HUES64 (cell line): ENCODE measurements at regions not wholly inside any gene's neighbourhood (a gene's known extent, or its start where the extent isn't known, plus 50 kb on each side); places are given as distances from the start of the nearest gene placed in this dataset.
"Not testable (repeated sequence)": the region's sequence is repeated elsewhere in the genome, so short reads cannot be mapped to it uniquely, and the experiment has no call there.

Experiments
- H3K27ac ChIP-seq: 2 replicates; pipeline ENCODE4 v1.7.0; 2013; ENCODE audit warnings: low read depth, low read length, inconsistent platforms
- H3K27me3 ChIP-seq: 2 replicates; pipeline ENCODE4 v1.6.1; 2013; ENCODE audit warnings: mild to moderate bottlenecking, low read length; ENCODE audit not compliant: insufficient read depth
- H3K36me3 ChIP-seq: 2 replicates; pipeline ENCODE4 v1.6.1; 2013; ENCODE audit warnings: mild to moderate bottlenecking, low read length; ENCODE audit not compliant: insufficient read depth
- H3K4me1 ChIP-seq: 2 replicates; pipeline ENCODE4 v1.6.1; 2013; ENCODE audit warnings: mild to moderate bottlenecking, low read length, moderate library complexity; ENCODE audit not compliant: insufficient read depth
- H3K4me3 ChIP-seq: 2 replicates; pipeline ENCODE4 v1.5.1; 2013; ENCODE audit warnings: mild to moderate bottlenecking, low read length, moderate library complexity
- H3K9ac ChIP-seq: 2 replicates; pipeline ENCODE4 v1.6.1; 2013; ENCODE audit warnings: mild to moderate bottlenecking, low read depth, low read length
- H3K9me3 ChIP-seq: 2 replicates; pipeline ENCODE4 v1.6.1; 2013; ENCODE audit warnings: low read depth, low read length; ENCODE audit not compliant: insufficient read depth
- WGBS: fragments of 150-250, 120-280 bp; methylation state at CpG from one replicate; pipeline ENCODE4 v1.1.7; 2013; ENCODE audit warnings: missing lambda C conversion rate; 5-methylcytosine and 5-hydroxymethylcytosine counted together

DNA sequence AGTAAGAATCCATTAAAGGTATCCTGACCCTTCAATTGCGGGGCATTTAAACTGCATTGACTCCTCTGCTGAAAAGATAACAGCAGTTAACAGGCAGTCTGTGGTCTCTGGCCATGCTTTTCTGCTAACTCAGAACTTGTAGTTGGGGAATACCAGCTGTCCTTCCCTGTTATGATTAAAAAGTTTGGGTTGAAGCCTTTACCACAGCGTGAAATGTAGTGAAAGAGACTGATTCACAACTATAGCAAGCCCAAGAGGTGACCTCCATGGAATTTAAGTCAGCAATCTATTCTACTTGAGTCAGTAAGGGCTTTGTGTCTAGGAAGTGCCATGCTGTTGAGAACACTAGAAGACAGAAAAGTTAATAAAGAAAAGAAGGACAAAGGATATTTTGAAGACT is 1037.3 kb downstream of the SI start:
- Histone ChIP-seq H3K36me3 (no peaks in the 10 kb centered on the region), H3K27ac (no peak overlapping the region), H3K9me3 (no peaks in the 10 kb centered on the region), H3K4me3 (no peak overlapping the region), H3K4me1 (no peaks in the 10 kb centered on the region), H3K27me3 (no peaks in the 10 kb centered on the region), H3K9ac (no peak overlapping the region)
- 83% methylated on average over 2 of the region's 2 CpGs for WGBS

DNA sequence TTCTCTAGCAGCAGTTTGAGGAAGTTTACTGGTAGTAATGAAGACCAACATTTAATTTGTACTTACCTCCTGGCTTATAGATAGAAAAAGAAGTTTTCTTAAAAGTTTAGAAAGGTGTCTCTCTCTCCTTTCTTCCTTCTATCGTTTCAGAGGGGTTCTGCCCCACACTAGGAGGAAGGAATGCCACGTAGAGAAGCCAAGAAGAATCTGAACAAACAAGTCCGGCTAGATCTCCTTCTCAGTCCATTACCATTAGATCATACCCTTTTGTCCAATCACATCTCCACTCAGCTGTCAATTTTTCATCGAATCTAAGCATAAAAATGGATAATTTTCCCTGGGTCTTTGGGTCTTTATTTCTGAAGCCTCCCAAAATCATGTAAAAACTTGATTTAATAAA is 1048.1 kb downstream of the SI start:
- H3K9ac ChIP-seq, result no peak overlapping the region
- WGBS, result 95% methylated on average over 4 of the region's 4 CpGs

DNA sequence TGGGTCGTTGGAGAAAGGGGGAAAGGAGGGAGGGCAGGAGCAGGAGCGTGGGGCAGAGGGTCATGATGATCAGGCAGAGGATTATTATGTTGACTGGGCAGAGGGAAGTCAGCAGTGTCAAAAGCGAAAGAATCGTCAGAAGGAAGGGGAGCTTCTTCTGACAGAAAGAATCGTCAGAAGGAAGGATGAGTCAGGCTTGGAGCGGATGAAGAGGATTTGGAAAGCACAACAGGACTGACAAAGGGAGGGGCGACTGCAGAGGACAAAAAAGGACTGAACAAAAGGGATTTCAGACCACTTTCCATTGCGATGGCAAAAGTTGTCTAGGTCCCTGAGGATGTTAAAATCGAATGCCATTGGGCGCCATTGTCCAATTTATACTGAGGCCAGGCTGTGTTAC is 1053.5 kb downstream of the SI start:
- 90% methylated on average over 10 of the region's 10 CpGs for WGBS
- no peak overlapping the region for H3K4me3 ChIP-seq

More for the DNA sequence above, 1048.1 kb downstream of the SI start:
- Histone ChIP-seq H3K27ac (no peak overlapping the region), H3K9me3 (no peaks in the 10 kb centered on the region), H3K4me3 (no peak overlapping the region), H3K36me3 (no peaks in the 10 kb centered on the region), H3K4me1 (no peaks in the 10 kb centered on the region), H3K27me3 (no peaks in the 10 kb centered on the region)

DNA sequence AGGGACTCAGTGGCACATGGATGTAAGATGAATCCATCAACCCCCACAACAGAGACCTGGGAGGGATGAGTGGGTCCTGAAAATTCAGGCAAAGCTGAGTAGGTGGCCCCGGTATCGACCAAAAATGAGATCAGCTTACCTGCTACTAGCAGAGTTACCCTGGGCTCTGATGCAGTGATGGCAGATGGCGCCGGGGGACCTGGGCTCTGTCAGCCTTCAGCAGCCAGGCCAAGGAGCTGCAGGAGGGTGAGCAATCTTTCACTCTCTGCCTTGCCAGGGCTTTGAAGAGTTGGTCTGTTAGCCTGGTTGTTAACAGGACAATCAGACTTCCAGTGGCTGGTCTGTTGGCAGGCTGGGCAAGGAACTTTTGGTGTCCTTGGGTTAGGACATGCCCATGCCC is 1054.8 kb downstream of the SI start:
- Histone ChIP-seq H3K27me3 (no peaks in the 10 kb centered on the region), H3K9ac (no peak overlapping the region), H3K27ac (no peak overlapping the region), H3K4me3 (no peak overlapping the region), H3K9me3 (no peaks in the 10 kb centered on the region), H3K4me1 (no peaks in the 10 kb centered on the region), H3K36me3 (no peaks in the 10 kb centered on the region)
- 70% methylated on average over 4 of the region's 4 CpGs for WGBS

More for the DNA sequence above, 1053.5 kb downstream of the SI start:
- H3K9ac ChIP-seq, result no peak overlapping the region
- H3K27ac ChIP-seq, result no peak overlapping the region
- no peaks in the 10 kb centered on the region for H3K4me1 ChIP-seq
- no peaks in the 10 kb centered on the region for H3K36me3 ChIP-seq
- no peaks in the 10 kb centered on the region for H3K27me3 ChIP-seq
- no peaks in the 10 kb centered on the region for H3K9me3 ChIP-seq

DNA sequence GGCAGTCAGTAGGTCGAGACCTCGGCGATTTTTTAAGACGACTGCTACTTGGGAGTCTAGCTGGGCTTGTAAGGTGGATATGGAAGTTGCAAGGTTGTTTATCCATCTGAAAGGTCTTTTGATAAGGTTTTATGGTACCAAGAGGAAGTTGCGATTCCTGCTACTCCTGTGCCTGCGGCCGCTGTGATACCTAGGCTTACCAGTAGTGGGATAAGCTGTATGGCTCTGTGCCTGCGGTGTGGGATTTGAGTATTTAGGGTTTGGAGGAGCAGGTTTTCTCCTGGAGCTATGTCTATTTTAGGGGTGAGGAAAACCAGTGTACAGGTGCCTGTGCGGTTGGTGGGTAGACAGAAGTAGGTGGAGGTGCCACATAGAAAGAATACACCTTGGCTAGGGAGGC is 1059.8 kb downstream of the SI start:
- no peak overlapping the region for H3K9ac ChIP-seq
- WGBS, result 97% methylated on average over 9 of the region's 9 CpGs
- H3K4me1 ChIP-seq, result no peaks in the 10 kb centered on the region
- no peak overlapping the region for H3K4me3 ChIP-seq
- H3K27ac ChIP-seq, result no peak overlapping the region
- no peaks in the 10 kb centered on the region for H3K9me3 ChIP-seq
- H3K36me3 ChIP-seq, result no peaks in the 10 kb centered on the region
- no peaks in the 10 kb centered on the region for H3K27me3 ChIP-seq

DNA sequence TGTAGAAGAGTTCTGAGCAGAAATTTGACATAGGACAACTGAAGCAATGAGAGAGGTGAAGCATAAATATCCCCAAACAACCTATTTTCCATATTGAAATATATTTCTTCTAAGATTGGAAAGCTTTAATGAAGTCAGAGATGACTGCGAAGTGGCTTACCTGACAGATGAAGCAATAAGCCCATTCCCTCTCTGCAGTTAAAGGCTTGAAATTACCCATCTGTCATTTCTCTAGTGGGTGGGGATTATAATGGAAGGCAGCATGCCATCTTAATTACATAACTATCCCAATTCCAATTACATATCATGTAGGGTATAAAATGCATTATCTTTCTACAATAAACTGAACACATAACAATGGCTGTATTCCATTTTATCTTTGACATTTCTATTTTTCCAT is 1070.5 kb downstream of the SI start:
- no peaks in the 10 kb centered on the region for H3K9me3 ChIP-seq
- no peaks in the 10 kb centered on the region for H3K4me1 ChIP-seq
- H3K4me3 ChIP-seq, result no peak overlapping the region
- WGBS, result no CpG with 5 or more reads among the region's 1 CpG
- H3K27me3 ChIP-seq, result no peaks in the 10 kb centered on the region
- H3K27ac ChIP-seq, result no peak overlapping the region
- H3K9ac ChIP-seq, result no peak overlapping the region
- H3K36me3 ChIP-seq, result no peaks in the 10 kb centered on the region

DNA sequence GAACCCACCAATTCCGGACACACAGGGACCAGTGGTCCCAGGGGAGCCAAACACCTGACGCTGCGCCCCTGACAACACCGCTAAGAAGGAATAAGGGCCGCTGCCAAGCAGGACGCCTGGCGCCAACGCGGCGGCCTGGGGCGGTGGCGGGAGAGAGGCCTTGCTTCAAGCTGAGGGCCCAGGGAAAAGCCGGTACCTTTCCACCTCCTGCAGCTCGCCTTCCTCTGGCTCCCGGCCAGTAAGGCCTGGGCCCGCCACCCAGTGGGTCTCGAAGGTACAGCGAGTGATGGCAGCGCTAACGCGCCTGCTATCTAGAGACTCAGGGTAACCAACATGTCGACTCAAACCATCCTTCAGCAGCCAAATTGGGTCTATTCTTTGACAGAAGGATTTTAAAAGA is 1074.1 kb downstream of the SI start:
- no peaks in the 10 kb centered on the region for H3K4me1 ChIP-seq
- no peaks in the 10 kb centered on the region for H3K9me3 ChIP-seq
- no peaks in the 10 kb centered on the region for H3K27me3 ChIP-seq
- no peaks in the 10 kb centered on the region for H3K36me3 ChIP-seq
- no peak overlapping the region for H3K27ac ChIP-seq
- H3K9ac ChIP-seq, result no peak overlapping the region
- 96% methylated on average over 22 of the region's 22 CpGs for WGBS
- H3K4me3 ChIP-seq, result no peak overlapping the region

DNA sequence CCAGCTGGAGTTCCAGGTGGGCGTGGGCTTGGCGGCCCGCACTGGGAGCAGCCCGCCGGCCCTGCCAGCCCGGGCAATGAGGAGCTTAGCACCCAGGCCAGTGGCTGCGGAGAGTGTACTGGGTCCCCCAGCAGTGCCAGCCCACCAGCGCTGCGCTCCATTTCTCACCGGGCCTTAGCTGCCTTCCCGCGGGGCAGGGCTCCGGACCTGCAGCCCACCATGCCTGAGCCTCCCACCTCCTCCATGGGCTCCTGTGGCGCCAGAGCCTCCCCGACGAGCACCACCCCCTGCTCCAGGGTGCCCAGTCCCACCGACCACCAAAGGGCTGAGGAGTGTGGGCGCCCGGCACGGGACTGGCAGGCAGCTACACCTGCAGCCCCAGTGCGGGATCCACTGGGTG is 1075.3 kb downstream of the SI start:
- H3K27ac ChIP-seq, H3K9ac ChIP-seq, H3K36me3 ChIP-seq, H3K4me1 ChIP-seq, H3K4me3 ChIP-seq, H3K27me3 ChIP-seq, H3K9me3 ChIP-seq: not testable (repeated sequence)
- 92% methylated on average over 21 of the region's 21 CpGs for WGBS

DNA sequence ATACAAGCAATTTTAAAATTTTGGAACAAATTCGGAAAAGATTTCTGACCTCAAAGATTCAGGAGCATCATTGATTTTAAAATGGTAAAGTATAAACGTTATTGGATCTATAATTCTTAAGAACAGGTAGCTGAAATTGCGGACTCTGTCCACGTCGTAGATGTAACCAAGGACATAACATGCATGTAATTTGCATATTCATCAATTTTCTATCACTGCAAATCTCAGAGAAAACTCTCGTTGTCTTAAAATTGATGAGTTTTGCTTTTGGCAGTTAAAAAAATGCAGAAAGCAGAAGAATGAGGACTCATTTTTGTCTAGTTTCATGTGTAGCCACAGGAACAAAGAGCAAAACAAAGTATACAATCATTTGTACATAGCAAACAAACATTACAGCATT is 1094.4 kb downstream of the SI start:
- Histone ChIP-seq H3K9me3 (no peaks in the 10 kb centered on the region), H3K27ac (no peak overlapping the region), H3K4me1 (0 out of 2 replicates have a peak, but pooled peaks cover 5% of the 10 kb centered on the region), H3K4me3 (no peak overlapping the region), H3K9ac (no peak overlapping the region), H3K36me3 (no peaks in the 10 kb centered on the region), H3K27me3 (no peaks in the 10 kb centered on the region)
- 90% methylated on average over 6 of the region's 6 CpGs for WGBS

DNA sequence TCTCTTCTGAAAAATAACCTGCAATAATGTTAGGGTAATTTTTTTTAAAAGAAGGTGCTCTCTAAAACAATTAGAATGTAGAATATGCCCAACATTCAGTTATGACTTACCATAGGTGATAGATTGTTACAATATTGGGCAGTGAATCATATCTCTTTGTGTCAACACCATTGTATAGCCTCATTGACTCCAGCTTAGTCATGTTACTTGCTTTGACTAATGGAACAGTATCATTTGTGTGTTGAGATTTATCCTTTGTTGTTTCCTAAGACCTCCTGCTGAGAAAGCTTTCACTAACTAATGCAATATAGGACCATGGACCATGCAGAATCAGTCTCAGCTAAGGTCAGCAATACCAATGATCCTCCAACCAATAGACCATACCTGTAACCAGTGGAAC is 1106.4 kb downstream of the SI start:
- Histone ChIP-seq H3K9me3 (no peaks in the 10 kb centered on the region), H3K36me3 (no peaks in the 10 kb centered on the region), H3K27ac (no peak overlapping the region), H3K4me1 (no peaks in the 10 kb centered on the region), H3K9ac (no peak overlapping the region), H3K27me3 (no peaks in the 10 kb centered on the region), H3K4me3 (no peak overlapping the region)

DNA sequence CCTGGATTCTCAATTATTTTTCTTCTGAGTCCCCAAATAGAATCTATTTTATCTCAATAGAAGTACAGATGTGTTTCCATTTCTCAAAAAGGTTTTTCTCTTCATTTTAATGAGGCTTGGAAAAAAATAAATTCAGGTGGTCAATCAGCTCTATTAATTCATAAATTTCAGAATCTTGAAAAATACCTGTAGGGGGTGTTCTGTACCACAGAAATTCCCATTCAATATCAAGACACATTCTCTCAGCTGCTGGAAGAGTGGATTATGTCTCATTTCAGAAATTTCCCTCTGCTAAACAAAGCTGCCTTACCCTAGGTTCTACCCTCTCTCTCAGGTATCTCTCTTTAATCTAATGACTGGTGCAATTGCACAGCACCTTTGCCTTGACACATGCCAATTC is 1121.2 kb downstream of the SI start:
- no peak overlapping the region for H3K27ac ChIP-seq

DNA sequence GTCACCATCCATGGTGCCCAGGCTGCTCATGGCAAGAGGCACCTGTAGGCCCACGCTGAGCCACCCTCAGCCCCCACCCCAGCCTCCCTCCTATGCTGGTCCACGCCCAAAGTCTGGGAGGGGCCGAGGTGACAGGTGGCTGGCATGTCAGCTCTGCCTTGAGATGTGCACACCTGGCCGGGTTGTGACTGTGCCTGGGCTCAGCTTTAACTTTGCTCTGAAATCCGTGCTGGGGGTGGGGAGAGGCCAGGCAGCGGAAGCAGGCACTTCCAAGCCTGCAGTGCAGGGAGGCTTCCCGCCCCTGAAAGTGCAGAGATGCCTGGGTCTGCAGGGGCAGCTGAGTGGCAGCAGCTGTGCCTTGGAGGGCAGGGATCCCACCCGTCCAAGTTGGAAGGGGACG is 1124.8 kb downstream of the SI start:
- Histone ChIP-seq H3K9me3 (no peaks in the 10 kb centered on the region), H3K4me3 (no peak overlapping the region), H3K27me3 (no peaks in the 10 kb centered on the region), H3K36me3 (no peaks in the 10 kb centered on the region), H3K4me1 (no peaks in the 10 kb centered on the region), H3K27ac (no peak overlapping the region), H3K9ac (no peak overlapping the region)
- WGBS, result 71% methylated on average over 9 of the region's 9 CpGs

More for the DNA sequence above, 1121.2 kb downstream of the SI start:
- H3K9ac ChIP-seq, result no peak overlapping the region
- no peaks in the 10 kb centered on the region for H3K36me3 ChIP-seq
- no peaks in the 10 kb centered on the region for H3K27me3 ChIP-seq
- H3K4me3 ChIP-seq, result no peak overlapping the region
- H3K4me1 ChIP-seq, result no peaks in the 10 kb centered on the region
- H3K9me3 ChIP-seq, result no peaks in the 10 kb centered on the region
